Skin of body (tissue), 1 donor: ENCODE measurements at regions not wholly inside any gene's neighbourhood (a gene's known extent, or its start where the extent isn't known, plus 50 kb on each side); places are given as distances from the start of the nearest gene placed in this dataset.
"Not testable (repeated sequence)": the region's sequence is repeated elsewhere in the genome, so short reads cannot be mapped to it uniquely, and the experiment has no call there.

ENCODE experiments used
- DNase-seq: peaks from one replicate; lab custom pipeline; 2025; lab: John Stamatoyannopoulos, UW

- DNase-seq = not testable (repeated sequence)
Measured at GRCh38 chr7:67674862-67675261, 678.2 kb downstream of the TYW1 start.

GRCh38 chr7:67675971-67676370 is 679.3 kb downstream of the TYW1 start:
- DNase-seq = no peak

GRCh38 chr7:67678419-67678818 is 681.8 kb downstream of the TYW1 start:
- no peak for DNase-seq

DNA sequence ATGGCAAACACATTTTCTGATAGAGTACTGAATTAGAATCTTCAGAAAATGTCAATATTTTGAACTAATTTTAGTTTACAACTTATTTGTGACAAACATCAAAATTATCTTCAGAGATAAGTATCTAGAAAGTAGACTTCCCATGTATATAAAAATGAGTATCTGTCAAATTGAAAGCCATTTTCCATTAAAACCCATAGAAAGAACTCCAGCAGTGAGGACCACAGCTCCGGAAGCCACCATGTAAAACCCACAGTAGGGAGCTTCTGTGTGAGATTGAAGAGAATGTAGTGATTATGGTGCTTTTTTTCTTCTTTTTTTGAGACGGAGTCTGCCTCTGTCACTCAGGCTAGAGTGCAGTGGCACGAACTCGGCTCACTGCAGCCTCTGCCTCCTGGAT is 687.0 kb downstream of the TYW1 start:
- no peak for DNase-seq

DNA sequence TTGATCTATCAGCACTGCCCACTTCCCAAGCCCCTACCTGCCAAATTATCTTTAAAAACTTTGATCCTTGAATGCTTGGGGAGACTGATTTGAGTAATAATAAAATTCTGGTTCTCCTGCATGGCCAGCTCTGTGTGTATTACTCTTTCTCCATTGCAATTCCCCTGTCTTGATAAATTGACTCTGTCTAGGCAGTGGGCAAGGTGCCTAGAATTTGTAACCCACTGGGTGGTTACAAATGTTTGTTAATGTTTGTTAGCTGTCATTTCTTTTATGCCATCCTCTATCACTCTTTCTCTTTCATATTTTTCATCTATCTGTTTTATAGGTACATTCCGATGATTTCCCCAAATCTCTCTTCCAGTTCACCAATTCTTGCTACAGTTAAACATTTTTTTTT is 694.1 kb downstream of the TYW1 start:
- DNase-seq = no peak

DNA sequence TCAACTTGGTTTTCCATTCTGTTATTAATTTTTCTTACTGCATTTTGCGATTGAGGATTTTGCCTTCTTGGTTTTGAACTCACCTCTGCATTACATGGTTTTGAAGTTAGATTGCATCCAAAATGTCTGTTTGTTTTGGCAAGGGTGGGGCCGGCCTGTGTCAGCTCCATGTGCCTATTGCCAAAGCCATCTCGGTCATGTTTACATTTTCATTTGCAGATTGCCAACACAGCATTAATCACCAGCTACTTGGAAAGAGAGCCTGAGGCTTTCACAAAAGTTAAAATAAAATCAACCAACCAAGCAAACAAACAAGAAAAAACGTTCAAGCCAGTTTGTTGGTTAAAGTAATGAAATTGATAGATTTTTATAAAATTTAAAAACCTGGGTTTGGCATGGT is 695.8 kb downstream of the TYW1 start:
- DNase-seq = no peak

GRCh38 chr7:67696124-67696523 is 699.5 kb downstream of the TYW1 start:
- no peak for DNase-seq

- no peak for DNase-seq
Measured at GRCh38 chr7:67696878-67697277, 700.2 kb downstream of the TYW1 start.

DNA sequence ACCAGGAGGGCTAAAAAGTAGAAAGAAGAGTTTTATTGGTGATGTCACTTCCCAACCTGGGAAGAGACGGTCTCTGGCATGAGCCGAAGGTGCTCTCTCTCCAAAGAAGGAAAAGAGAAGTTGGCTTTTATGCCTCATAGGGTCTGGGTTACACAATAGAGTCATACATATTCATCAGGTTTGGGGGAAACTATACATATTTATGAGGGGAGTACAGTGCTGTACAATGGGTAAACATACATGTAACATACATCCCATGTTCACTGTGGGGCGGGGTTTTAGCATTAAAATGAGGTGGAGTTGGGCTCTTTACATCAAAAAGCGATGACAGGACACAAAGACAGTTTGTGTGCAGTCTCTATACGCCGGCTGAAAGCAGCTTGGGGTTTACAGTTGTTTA is 701.7 kb downstream of the TYW1 start:
- DNase-seq = no peak

DNA sequence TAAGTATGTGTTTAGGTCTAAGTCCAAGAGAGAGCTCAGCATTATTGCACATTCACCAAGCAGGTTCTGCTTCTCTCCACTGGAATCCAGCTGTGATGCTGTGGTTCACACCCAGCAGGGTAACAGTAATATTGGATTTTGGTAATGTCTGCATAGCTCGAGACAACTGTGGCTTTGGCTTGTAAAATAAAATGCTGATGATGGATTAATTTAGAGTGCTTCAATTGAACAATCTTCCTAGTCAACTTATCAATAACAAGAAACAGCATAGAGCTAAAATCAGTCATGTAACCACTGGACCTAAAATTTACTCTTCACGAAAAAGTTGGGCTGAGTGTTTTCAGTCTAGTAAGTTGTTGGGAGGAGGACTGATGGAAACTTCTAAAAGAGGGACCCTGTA is 709.2 kb downstream of the TYW1 start:
- DNase-seq = no peak

DNA sequence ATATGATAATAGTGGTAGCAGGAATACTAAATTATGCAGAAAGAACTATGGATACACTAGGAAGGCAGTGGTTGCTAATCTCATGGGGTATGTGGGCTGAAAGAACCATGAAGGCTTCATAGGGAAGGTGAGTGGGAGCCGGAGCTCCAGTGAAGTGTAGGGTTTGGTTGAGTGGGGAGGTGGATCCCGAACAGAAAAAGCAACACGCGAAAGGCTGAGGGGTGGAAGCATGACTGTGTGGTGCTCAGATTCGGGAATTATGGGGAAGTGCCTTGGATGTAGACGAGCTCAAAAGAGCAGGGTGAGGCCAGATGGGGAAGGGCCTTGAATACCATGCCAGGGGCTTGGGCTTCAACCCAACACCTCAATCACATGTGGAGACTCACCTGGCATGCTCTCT is 715.1 kb downstream of the TYW1 start:
- no peak for DNase-seq

DNA sequence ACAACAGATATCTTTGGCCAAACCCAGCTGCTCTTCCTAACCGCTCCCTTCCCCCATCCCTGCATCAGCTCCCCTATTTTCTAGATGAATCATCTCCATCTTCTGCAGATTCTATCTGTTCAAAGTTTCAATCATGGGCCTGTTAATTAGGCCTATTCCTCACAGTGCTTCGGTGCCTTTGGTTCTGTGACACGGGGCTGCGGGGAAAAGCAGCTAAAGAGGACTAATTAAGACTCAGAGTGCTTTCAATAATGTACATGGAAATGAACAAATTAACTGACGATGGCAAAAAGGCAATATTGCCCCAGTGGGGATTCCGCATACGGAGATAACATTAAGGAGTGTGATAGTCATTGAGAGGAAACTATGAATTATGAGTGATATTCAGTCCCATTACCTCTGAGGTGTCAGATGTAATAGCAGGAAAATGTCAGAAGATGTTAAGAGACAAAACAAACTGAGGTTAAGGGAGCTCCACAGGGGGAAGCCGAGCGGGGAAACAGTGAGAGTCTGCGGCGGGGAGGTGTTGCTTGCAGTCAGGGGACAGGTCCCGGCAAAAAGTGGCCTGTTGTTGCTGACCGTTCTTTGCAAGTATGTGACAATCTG is 716.9 kb downstream of the TYW1 start:
- DNase-seq = no peak

GRCh38 chr7:67716729-67717128 is 720.1 kb downstream of the TYW1 start:
- DNase-seq = peak; percentile 45

- no peak for DNase-seq
Measured at GRCh38 chr7:67723591-67723990, 727.0 kb downstream of the TYW1 start.

DNA sequence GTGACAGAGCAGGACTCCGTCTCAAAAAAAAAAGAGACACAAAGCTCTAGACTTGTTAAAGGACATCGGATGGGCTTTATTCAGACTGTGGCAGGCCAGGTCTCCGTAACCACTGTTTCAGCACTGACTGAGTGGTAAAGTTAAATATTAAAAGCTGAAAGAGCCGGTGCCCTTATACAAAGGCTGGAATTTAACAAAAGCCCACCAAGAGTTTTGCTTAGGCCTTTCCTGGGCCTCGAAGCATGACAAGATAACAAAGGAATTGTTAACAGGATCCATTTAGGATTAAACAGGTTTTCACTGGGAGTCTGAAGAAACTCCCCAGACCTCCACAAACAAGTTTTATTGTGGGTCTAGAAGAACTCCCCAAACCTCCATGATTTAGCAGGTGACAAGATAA is 727.8 kb downstream of the TYW1 start:
- DNase-seq = no peak

DNA sequence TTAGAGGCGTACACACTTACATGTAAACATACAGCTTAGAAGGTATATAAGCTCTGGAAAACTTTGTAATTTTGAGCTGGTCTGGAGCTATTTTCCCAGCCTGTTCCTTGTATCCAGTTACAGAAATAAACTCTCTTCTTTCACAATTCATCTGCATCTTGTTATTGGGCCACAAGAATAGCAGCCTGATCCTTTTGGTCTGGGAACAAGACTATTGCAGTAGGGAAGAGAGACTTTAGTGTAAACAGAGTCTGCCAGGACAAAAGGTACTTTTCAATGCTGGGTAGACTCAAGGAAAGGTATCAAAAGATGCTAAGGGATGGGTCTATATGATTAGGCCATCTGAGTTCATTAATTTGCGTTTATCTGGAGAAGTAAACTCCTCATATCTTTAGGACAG is 728.3 kb downstream of the TYW1 start:
- DNase-seq = no peak

GRCh38 chr7:67725423-67725822 is 728.8 kb downstream of the TYW1 start:
- no peak for DNase-seq

DNA sequence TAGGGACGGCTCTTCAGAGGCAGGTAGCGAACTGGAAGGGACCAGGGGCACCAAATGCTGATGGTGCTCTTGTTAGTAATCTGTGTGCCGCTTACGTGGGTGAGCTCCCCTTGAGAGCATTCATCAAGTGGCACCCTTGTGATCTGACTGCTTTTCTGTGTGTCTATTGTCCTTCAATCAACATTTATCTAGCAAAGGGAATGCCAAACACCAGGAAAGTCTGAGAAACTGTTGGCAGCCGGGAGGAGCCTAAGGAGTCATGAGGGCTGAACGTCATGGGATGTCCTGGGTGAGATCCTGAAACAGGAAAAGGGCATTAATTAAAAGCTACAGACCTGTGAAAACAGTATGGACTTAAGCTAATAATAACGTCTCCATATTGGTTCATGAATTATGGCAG is 733.1 kb downstream of the TYW1 start:
- no peak for DNase-seq

GRCh38 chr7:67731704-67732103 is 735.1 kb downstream of the TYW1 start:
- DNase-seq = no peak

DNA sequence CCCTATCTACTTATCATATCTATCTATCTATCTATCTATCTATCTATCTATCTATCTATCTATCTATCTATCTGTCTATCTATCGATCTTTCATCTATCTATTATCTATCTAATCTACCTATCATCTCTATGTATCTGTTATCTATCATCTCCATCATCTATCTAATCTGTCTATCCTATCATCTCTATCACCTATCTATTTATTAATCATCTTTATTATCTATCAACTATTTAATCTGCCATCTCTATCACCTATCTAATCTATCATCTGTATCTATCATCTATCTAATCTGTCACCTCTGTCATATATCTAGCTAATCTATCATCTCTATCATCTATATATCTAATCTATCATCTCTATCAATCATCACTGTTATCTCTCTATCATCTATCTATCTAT is 736.3 kb downstream of the TYW1 start:
- DNase-seq = no peak

DNA sequence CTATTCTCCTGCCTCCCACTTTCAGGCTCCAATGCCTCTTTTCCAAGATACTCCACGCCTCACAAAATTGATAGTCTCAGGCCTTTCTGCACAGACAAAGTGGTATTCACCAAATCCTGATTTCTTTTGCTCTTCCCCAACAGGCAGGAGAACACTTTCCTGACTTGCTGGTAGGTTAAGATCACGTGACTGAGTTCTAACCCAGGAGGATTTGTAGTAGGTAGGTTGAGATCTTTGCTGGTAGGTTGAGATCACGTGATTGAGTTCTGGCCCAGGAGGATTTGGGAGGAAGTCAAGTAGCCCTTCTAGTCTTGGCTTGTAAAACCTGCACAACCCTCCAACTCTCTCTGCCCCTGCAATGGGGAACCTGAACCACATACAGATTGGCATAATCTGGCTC is 741.5 kb downstream of the TYW1 start:
- DNase-seq = no peak

DNA sequence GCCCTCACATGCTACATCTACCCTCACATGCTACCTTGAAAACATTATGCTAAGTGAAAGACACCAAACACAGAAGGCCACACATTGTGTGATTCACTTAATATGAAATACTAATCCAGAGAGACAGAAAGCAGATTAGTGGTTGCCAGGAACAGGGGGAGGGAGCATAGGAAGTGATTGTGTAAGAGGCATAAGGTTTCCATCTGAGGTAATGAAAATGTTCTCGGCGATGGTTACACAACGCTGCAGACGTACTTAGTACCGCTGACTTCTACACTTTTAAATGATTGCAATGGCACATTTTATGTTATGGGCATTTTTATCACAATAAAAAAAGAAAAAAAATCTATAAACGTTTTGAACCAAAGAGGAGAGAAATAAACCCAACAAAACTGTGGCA is 742.3 kb downstream of the TYW1 start:
- peak; percentile 94 for DNase-seq

DNA sequence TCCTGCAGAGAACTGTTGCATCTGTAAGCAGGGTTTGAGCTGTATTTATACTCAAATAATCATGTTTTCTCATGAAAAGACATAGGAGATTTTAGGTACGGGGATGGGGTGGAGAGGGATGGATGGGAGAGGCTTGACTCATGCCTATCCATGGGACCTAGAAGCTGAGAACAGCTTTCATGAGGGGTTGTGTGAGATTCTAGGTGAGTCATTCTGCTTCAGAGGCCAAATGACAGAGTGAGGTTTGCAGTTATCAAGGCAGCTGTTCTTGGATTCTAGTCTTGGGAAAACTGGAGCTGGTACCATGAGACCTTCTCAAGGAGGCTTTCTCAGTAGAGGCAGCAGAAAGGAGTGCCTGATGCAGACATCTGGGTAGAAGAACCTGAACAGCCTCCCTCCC is 746.9 kb downstream of the TYW1 start:
- DNase-seq = no peak

DNA sequence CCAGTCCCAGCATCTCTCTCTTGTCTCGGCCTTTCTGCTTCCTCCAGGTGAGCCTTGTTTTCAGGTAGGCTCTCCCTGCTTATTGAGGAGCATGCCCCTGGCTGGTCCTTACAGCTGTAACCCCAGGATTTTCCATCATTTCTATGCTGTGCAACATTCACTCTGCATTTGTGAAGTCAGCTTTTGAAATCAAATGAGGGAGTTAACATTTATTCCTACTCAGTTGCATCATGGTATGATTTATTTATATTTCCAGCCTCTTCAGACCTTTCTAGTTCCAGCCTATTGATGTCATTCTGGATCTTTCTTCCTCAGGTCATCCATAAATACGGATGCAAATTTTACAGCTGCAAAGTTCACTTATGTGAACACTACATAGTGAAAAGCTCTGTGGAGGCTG is 755.6 kb downstream of the TYW1 start:
- DNase-seq = no peak
